ENCODE measurements at regions not wholly inside any gene's neighbourhood (a gene's known extent, or its start where the extent isn't known, plus 50 kb on each side); places are given as distances from the start of the nearest gene placed in this dataset.

DNA sequence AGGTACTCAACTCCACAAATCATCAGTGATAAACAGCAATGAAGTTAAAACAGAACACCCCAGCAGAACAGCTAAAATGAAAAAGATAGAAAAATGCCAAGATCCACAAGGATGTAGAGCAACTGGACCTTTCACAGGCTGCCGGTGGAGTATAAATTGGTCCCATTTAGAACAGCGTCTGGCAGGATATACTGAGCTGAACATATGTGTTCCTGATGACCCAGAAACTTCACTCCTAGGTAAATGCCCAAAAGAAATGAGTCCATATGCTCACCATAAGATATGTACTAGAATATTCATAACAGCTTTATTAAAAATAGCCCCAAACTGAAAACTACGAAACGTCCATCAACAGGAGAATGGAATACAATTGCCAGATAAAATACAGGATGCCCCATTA, 102.4 kb downstream of the OAT start:
- H3F3A ChIP-seq (ENCODE audit: control insufficient read depth, insufficient read depth): no peaks in the 10 kb centered on the region
- no peak overlapping the region for H3K4me3 ChIP-seq (ENCODE audit: low read length)
- H3K4me2 ChIP-seq (ENCODE audit: low read length): no peak overlapping the region
- no peaks in the 10 kb centered on the region for H3K36me3 ChIP-seq (ENCODE audit: control insufficient read depth, low read length)
- no peaks in the 10 kb centered on the region for H3K4me1 ChIP-seq (ENCODE audit: control insufficient read depth, low read length)
- H3K27me3 ChIP-seq (ENCODE audit: control insufficient read depth, low read length): no peaks in the 10 kb centered on the region; the same call in 1 of the 2 replicates
- no peaks in the 10 kb centered on the region for H3K9me2 ChIP-seq (replicated peaks; ENCODE audit: control insufficient read depth, low read length)
- TF ChIP-seq, protein P1, sequence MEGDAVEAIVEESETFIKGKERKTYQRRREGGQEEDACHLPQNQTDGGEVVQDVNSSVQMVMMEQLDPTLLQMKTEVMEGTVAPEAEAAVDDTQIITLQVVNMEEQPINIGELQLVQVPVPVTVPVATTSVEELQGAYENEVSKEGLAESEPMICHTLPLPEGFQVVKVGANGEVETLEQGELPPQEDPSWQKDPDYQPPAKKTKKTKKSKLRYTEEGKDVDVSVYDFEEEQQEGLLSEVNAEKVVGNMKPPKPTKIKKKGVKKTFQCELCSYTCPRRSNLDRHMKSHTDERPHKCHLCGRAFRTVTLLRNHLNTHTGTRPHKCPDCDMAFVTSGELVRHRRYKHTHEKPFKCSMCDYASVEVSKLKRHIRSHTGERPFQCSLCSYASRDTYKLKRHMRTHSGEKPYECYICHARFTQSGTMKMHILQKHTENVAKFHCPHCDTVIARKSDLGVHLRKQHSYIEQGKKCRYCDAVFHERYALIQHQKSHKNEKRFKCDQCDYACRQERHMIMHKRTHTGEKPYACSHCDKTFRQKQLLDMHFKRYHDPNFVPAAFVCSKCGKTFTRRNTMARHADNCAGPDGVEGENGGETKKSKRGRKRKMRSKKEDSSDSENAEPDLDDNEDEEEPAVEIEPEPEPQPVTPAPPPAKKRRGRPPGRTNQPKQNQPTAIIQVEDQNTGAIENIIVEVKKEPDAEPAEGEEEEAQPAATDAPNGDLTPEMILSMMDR (IDR thresholded peaks at IDR 0.05; ENCODE audit: low read depth, low read length, poor library complexity, severe bottlenecking): no peak
- TF ChIP-seq EZH2phosphoT487 (IDR thresholded peaks at IDR 0.05; ENCODE audit: borderline replicate concordance, low read length): no peak
- H3K79me2 ChIP-seq (ENCODE audit: control insufficient read depth, low read length): no peaks in the 10 kb centered on the region
- H4K20me1 ChIP-seq (ENCODE audit: control insufficient read depth, insufficient read depth, low read depth, low read length): no peaks in the 10 kb centered on the region
- H3K9me3 ChIP-seq (ENCODE audit: control insufficient read depth, insufficient read depth, low read length): no peaks in the 10 kb centered on the region
- H3K27ac ChIP-seq (ENCODE audit: low read depth, low read length): no peak overlapping the region

DNA sequence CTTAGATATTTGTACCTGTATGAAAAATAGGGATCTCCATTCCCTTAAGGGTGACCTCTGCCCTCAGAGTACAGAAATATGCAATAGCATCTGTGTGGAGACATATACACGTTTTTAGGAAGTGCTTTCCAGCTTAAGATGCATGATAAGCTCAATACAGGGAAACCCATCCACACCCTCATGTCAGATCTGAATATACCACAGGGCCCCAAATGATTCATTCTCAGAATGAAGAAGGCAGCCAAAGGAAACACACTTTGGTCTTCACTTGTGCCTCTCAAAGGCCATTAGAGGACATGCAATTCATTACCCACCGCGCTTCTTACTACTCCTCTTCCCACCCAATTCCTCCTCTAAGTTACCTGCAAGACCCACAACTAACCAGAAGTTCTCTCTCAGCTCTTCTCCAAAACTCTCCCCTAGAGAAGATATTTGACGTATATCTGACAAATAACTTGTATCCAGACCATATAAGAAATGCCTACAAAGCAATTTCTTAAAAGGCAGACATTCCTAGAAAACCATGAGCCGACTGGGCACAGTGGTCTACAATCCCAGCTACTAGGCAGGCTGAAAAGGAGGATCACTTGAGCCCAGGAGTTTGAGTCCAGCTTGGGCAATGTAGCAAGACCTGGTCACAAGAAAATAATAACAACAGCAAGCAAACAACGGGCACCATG, 103.0 kb downstream of the OAT start:
- H3K4me1 ChIP-seq (ENCODE audit: control insufficient read depth, low read length): no peaks in the 10 kb centered on the region
- H3F3A ChIP-seq (ENCODE audit: control insufficient read depth, insufficient read depth): no peaks in the 10 kb centered on the region
- no peaks in the 10 kb centered on the region for H3K79me2 ChIP-seq (ENCODE audit: control insufficient read depth, low read length)
- no peak overlapping the region for H3K27ac ChIP-seq (ENCODE audit: low read depth, low read length)
- no peak overlapping the region for H3K4me3 ChIP-seq (ENCODE audit: low read length)
- no peaks in the 10 kb centered on the region for H4K20me1 ChIP-seq (ENCODE audit: control insufficient read depth, insufficient read depth, low read depth, low read length)
- TF ChIP-seq, protein P1 (IDR thresholded peaks at IDR 0.05; ENCODE audit: low read depth, low read length, poor library complexity, severe bottlenecking): no peak
- TF ChIP-seq EZH2phosphoT487 (IDR thresholded peaks at IDR 0.05; ENCODE audit: borderline replicate concordance, low read length): no peak
- H3K9me2 ChIP-seq (replicated peaks; ENCODE audit: control insufficient read depth, low read length): no peaks in the 10 kb centered on the region
- no peak overlapping the region for H3K4me2 ChIP-seq (ENCODE audit: low read length)
- H3K36me3 ChIP-seq (ENCODE audit: control insufficient read depth, low read length): no peaks in the 10 kb centered on the region
- no peaks in the 10 kb centered on the region for H3K9me3 ChIP-seq (ENCODE audit: control insufficient read depth, insufficient read depth, low read length)
- no peaks in the 10 kb centered on the region; the same call in 1 of the 2 replicates for H3K27me3 ChIP-seq (ENCODE audit: control insufficient read depth, low read length)

DNA sequence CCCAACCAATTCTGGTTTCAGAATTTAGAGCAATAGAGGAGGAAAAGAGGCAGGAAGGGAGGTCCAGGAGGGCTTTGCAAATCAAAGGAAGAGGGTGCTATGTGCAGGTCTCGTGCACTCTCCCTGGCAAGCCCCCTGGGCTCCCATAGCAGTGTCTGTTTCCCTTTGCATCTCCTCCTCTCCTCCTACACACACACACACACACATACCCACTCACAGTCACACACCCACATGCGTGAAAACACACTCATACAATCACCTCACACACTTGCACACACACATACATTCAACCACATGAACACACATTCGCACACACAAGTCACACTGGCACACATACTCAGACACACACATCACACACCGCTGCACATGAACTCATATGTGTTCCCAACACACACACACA, 105.3 kb downstream of the OAT start:
- H3K79me2 ChIP-seq (ENCODE audit: control insufficient read depth, low read length): no peaks in the 10 kb centered on the region
- no peaks in the 10 kb centered on the region for H4K20me1 ChIP-seq (ENCODE audit: control insufficient read depth, insufficient read depth, low read depth, low read length)
- no peaks in the 10 kb centered on the region for H3K9me3 ChIP-seq (ENCODE audit: control insufficient read depth, insufficient read depth, low read length)

More for the DNA sequence above, 105.3 kb downstream of the OAT start:
- Histone ChIP-seq H3K4me1 (ENCODE audit: control insufficient read depth, low read length) (no peaks in the 10 kb centered on the region), H3K9me2 (replicated peaks; ENCODE audit: control insufficient read depth, low read length) (no peaks in the 10 kb centered on the region), H3F3A (ENCODE audit: control insufficient read depth, insufficient read depth) (no peaks in the 10 kb centered on the region), H3K36me3 (ENCODE audit: control insufficient read depth, low read length) (no peaks in the 10 kb centered on the region), H3K4me3 (ENCODE audit: low read length) (no peak overlapping the region), H3K4me2 (ENCODE audit: low read length) (no peak overlapping the region), H3K27ac (ENCODE audit: low read depth, low read length) (no peak overlapping the region), H3K27me3 (ENCODE audit: control insufficient read depth, low read length) (no peaks in the 10 kb centered on the region; the same call in 1 of the 2 replicates)
- TF ChIP-seq, protein P1 (IDR thresholded peaks at IDR 0.05; ENCODE audit: low read depth, low read length, poor library complexity, severe bottlenecking): no peak
- no peak for TF ChIP-seq EZH2phosphoT487 (IDR thresholded peaks at IDR 0.05; ENCODE audit: borderline replicate concordance, low read length)
